H1 (cell line): ENCODE measurements at regions not wholly inside any gene's neighbourhood (a gene's known extent, or its start where the extent isn't known, plus 50 kb on each side); places are given as distances from the start of the nearest gene placed in this dataset.

Experiments
- CTCF ChIA-PET: fragments of 300-600 bp; sonication (Branson Sonifier 250); formaldehyde crosslinking; loops from one replicate; lab custom pipeline; 2021; ENCODE audit not compliant: partially characterized antibody; lab: Charles Lee
- POLR2A ChIA-PET: fragments of 300-600 bp; sonication (Branson Sonifier 250); formaldehyde crosslinking; loops from one replicate; lab custom pipeline; 2021; ENCODE audit warnings: inconsistent platforms; ENCODE audit not compliant: partially characterized antibody; lab: Charles Lee
- DNase-seq, 2 experiments: peaks; one replicate each; pipeline versions ENCODE4 v3.0.0 to v3.0.0-alpha.2; 2010 to 2022; ENCODE audit warnings: low spot score in 2 of 2, low read depth in 1 of 2, mixed read lengths in 1 of 2
- FAIRE-seq: peaks from 2 replicates; lab custom pipeline; 2011; peaks lifted over from hg19 to GRCh38; lab: Jason Lieb, UNC
- H2AFZ ChIP-seq: 2 replicates; pipeline ENCODE4 v1.8.1; 2012; ENCODE audit warnings: low read length, inconsistent platforms
- H2AK5ac ChIP-seq: 2 replicates; pipeline ENCODE4 v1.6.1; 2013; ENCODE audit warnings: low read depth, low read length
- H2BK120ac ChIP-seq: replicated peaks from 2 replicates; pipeline ENCODE3; 2013; ENCODE audit warnings: low read depth, low read length, inconsistent platforms
- H2BK12ac ChIP-seq: 2 replicates; pipeline ENCODE4 v1.6.1; 2013; ENCODE audit warnings: low read depth, low read length
- H2BK15ac ChIP-seq: 2 replicates; pipeline ENCODE4 v1.6.1; 2013; ENCODE audit warnings: low read length
- H2BK20ac ChIP-seq: 2 replicates; pipeline ENCODE4 v1.6.1; 2013; ENCODE audit warnings: low read length
- H2BK5ac ChIP-seq: 2 replicates; pipeline ENCODE4 v1.6.1; 2013; ENCODE audit warnings: low read depth, low read length
- H3K14ac ChIP-seq: 2 replicates; pipeline ENCODE4 v1.6.1; 2013; ENCODE audit warnings: inconsistent platforms; ENCODE audit not compliant: insufficient read length
- H3K18ac ChIP-seq: 2 replicates; pipeline ENCODE4 v1.6.1; 2013; ENCODE audit warnings: low read length; ENCODE audit errors: extremely low read depth
- H3K23ac ChIP-seq: 2 replicates; pipeline ENCODE4 v1.6.1; 2013; ENCODE audit warnings: inconsistent platforms; ENCODE audit not compliant: insufficient read length
- H3K23me2 ChIP-seq: 2 replicates; pipeline ENCODE4 v1.6.1; 2013; ENCODE audit warnings: low read depth, low read length
- H3K27ac ChIP-seq: 2 replicates; pipeline ENCODE4 v1.6.1; 2011; ENCODE audit warnings: low read depth, low read length, inconsistent platforms
- H3K27me3 ChIP-seq, 4 experiments: replicated peaks in 1 of 4; 1 replicate in 1 of 4; 2 replicates in 3 of 4; pipeline versions ENCODE4 v1.6.1 to v1.8.1; 2011 to 2013; ENCODE audit warnings: low read length in 3 of 4, mild to moderate bottlenecking in 3 of 4, inconsistent platforms in 2 of 4, mixed read lengths in 2 of 4, moderate library complexity in 1 of 4; ENCODE audit not compliant: control insufficient read depth in 3 of 4, insufficient read depth in 3 of 4; ENCODE audit errors: extremely low read depth in 1 of 4
- H3K36me3 ChIP-seq, 4 experiments: 2 replicates each; pipeline versions ENCODE4 v1.6.1 to v1.8.1; 2011 to 2013; ENCODE audit warnings: mild to moderate bottlenecking in 4 of 4, low read length in 3 of 4, moderate library complexity in 2 of 4, control low read depth in 1 of 4, inconsistent platforms in 1 of 4; ENCODE audit not compliant: insufficient read depth in 4 of 4, control insufficient read depth in 2 of 4
- H3K4ac ChIP-seq: replicated peaks from 2 replicates; pipeline ENCODE3; 2013; ENCODE audit warnings: low read length, low read depth, mixed read lengths, inconsistent platforms; ENCODE audit not compliant: insufficient read length
- H3K4me1 ChIP-seq, 4 experiments: replicated peaks in 1 of 4; 1 replicate in 1 of 4; 2 replicates in 3 of 4; pipeline versions ENCODE4 v1.6.1 to v1.8.1; 2011 to 2013; ENCODE audit warnings: low read length in 3 of 4, inconsistent platforms in 2 of 4, mixed read lengths in 1 of 4; ENCODE audit not compliant: insufficient read depth in 4 of 4, control insufficient read depth in 3 of 4
- H3K4me2 ChIP-seq, 2 experiments: 2 replicates each; pipeline versions ENCODE4 v1.6.1 to v1.8.1; 2011 to 2013; ENCODE audit warnings: low read depth in 2 of 2, low read length in 2 of 2, control low read depth in 1 of 2, inconsistent platforms in 1 of 2, mild to moderate bottlenecking in 1 of 2; ENCODE audit not compliant: insufficient read depth in 1 of 2
- H3K4me3 ChIP-seq, 4 experiments: fragments of 200-600, 300-600 bp in 1 of 4; sonication (generic), shearing (Covaris generic), sonication (Bioruptor Twin) in 1 of 4; 2 replicates each; pipeline versions ENCODE4 v1.5.1 to v1.8.1; 2011 to 2016; ENCODE audit warnings: low read length in 4 of 4, low read depth in 3 of 4, control low read depth in 2 of 4, inconsistent platforms in 2 of 4, mild to moderate bottlenecking in 2 of 4, mixed read lengths in 1 of 4, moderate library complexity in 1 of 4; ENCODE audit not compliant: insufficient read depth in 2 of 4; ENCODE audit errors: extremely low read depth in 1 of 4
- H3K56ac ChIP-seq: replicated peaks from 2 replicates; pipeline ENCODE3; 2013; ENCODE audit warnings: low read depth, mild to moderate bottlenecking, mixed read lengths, low read length, inconsistent platforms; ENCODE audit not compliant: insufficient read length
- H3K79me1 ChIP-seq: 2 replicates; pipeline ENCODE4 v1.6.1; 2013; ENCODE audit warnings: low read depth, low read length, control low read depth
- H3K79me2 ChIP-seq, 2 experiments: 2 replicates each; pipeline versions ENCODE4 v1.6.1 to v1.8.1; 2012 to 2013; ENCODE audit warnings: low read length in 2 of 2, mild to moderate bottlenecking in 2 of 2, inconsistent platforms in 1 of 2; ENCODE audit not compliant: insufficient read depth in 2 of 2, control insufficient read depth in 1 of 2
- H3K9ac ChIP-seq, 4 experiments: replicated peaks in 1 of 4; 1 replicate in 1 of 4; 2 replicates in 3 of 4; pipeline versions ENCODE4 v1.6.1 to v1.8.1; 2011 to 2013; ENCODE audit warnings: low read depth in 3 of 4, low read length in 3 of 4, control low read depth in 2 of 4, mild to moderate bottlenecking in 2 of 4, moderate library complexity in 2 of 4, inconsistent platforms in 1 of 4; ENCODE audit errors: extremely low read depth in 1 of 4
- H3K9me3 ChIP-seq, 2 experiments: 2 replicates each; pipeline versions ENCODE4 v1.6.1 to v1.8.1; 2012 to 2013; ENCODE audit warnings: mild to moderate bottlenecking in 2 of 2, moderate library complexity in 2 of 2, control low read depth in 1 of 2, inconsistent platforms in 1 of 2, low read depth in 1 of 2, low read length in 1 of 2, mixed read lengths in 1 of 2; ENCODE audit not compliant: insufficient read depth in 2 of 2
- H4K20me1 ChIP-seq, 2 experiments: replicated peaks in 1 of 2; 2 replicates each; pipeline versions ENCODE3 to v1.8.1; 2011 to 2013; ENCODE audit warnings: inconsistent platforms in 2 of 2, low read length in 2 of 2, mild to moderate bottlenecking in 1 of 2; ENCODE audit not compliant: insufficient read depth in 2 of 2, control insufficient read depth in 1 of 2
- H4K5ac ChIP-seq: 2 replicates; pipeline ENCODE4 v1.6.1; 2013; ENCODE audit warnings: low read length, low read depth, mixed read lengths, inconsistent platforms; ENCODE audit not compliant: insufficient read length
- H4K8ac ChIP-seq: 2 replicates; pipeline ENCODE4 v1.8.0; 2013; ENCODE audit warnings: mild to moderate bottlenecking, moderate library complexity, low read length, inconsistent platforms; ENCODE audit not compliant: insufficient read depth; ENCODE audit errors: extremely low read depth
- H4K91ac ChIP-seq: replicated peaks from 2 replicates; pipeline ENCODE3; 2013; ENCODE audit warnings: low read length, mixed read lengths, inconsistent platforms; ENCODE audit not compliant: insufficient read length
- BCL11A ChIP-seq, 2 experiments: IDR thresholded peaks; one replicate each; pipeline ENCODE4 v1.6.1; 2011; ENCODE audit warnings: low read depth in 2 of 2, low read length in 2 of 2, mild to moderate bottlenecking in 2 of 2
- BRCA1 ChIP-seq: IDR thresholded peaks from 2 replicates; pipeline ENCODE4 v1.6.1; 2012; ENCODE audit warnings: low read depth, low read length, improper control_type of control experiment
- TCF12 ChIP-seq: IDR thresholded peaks from 2 replicates; pipeline ENCODE4 v1.6.1; 2011; ENCODE audit warnings: low read depth, mild to moderate bottlenecking, low read length
- WGBS, 2 experiments: shearing (Covaris generic) in 1 of 2; methylation state at CpG; one replicate each; pipeline versions ENCODE4 v1.1.6 to v1.1.7; 2013 to 2015; ENCODE audit warnings: low lambda C conversion rate in 2 of 2, mixed read lengths in 2 of 2, inconsistent platforms in 1 of 2, low coverage in 1 of 2, missing lambda C conversion rate in 1 of 2; ENCODE audit not compliant: insufficient replicate concordance in 2 of 2, insufficient coverage in 1 of 2, insufficient read length in 1 of 2; ENCODE audit errors: extremely low coverage in 1 of 2, missing lambda C conversion rate in 1 of 2; 5-methylcytosine and 5-hydroxymethylcytosine counted together

- no peak overlapping the region for H4K91ac ChIP-seq
- no peak overlapping the region for H3K23ac ChIP-seq
- H4K8ac ChIP-seq, result no peak overlapping the region
- no peaks in the 10 kb centered on the region for H3K23me2 ChIP-seq
- no peaks in the 10 kb centered on the region for H3K36me3 ChIP-seq
- no peak overlapping the region for H2AK5ac ChIP-seq
- H3K4me2 ChIP-seq, result no peak overlapping the region
- no peak overlapping the region for H4K5ac ChIP-seq
- no peak overlapping the region for H2BK20ac ChIP-seq
- no peak overlapping the region for H3K27ac ChIP-seq
- no peak overlapping the region for H2BK12ac ChIP-seq
- no peaks in the 10 kb centered on the region for H3K9me3 ChIP-seq
- H2BK5ac ChIP-seq, result no peak overlapping the region
- H3K56ac ChIP-seq, result no peak overlapping the region
- H3K79me1 ChIP-seq, result no peaks in the 10 kb centered on the region
- no peak overlapping the region for H2BK15ac ChIP-seq
- CTCF ChIA-PET, result interaction anchor here (1.0 kb wide), 2 partner anchors 374 to 425 kb away, joined by 3 read pairs; no protein-coding TSS in a partner anchor
- H2AFZ ChIP-seq, result no peak overlapping the region
- no peaks in the 10 kb centered on the region; a peak in 1 of 7 replicates for H3K27me3 ChIP-seq
- no peak overlapping the region for H2BK120ac ChIP-seq
- DNase-seq (no peak), FAIRE-seq (no peak)
- H3K79me2 ChIP-seq, result no peaks in the 10 kb centered on the region
- H3K4me1 ChIP-seq, result no peaks in the 10 kb centered on the region; a peak in 1 of 7 replicates
- H3K9ac ChIP-seq, result no peak overlapping the region
- H3K14ac ChIP-seq, result no peak overlapping the region
- POLR2A ChIA-PET, result no interaction called here
- H3K4me3 ChIP-seq, result no peak overlapping the region
- H4K20me1 ChIP-seq, result no peaks in the 10 kb centered on the region
- 85% methylated on average over 3 of the region's 3 CpGs; no CpG with 5 or more reads in 1 of the 2 experiments for WGBS, 2 experiments
- H3K4ac ChIP-seq, result no peak overlapping the region
- H3K18ac ChIP-seq, result no peak overlapping the region
- no peak for TF ChIP-seq BCL11A (IDR thresholded peaks at IDR 0.05; ENCODE audit: low read depth in 2 of 2, low read length in 2 of 2)
- no peak for TF ChIP-seq TCF12
- TF ChIP-seq BRCA1, result no peak
Measured at GRCh38 chr21:38133240-38133639, 123.6 kb upstream of the KCNJ15 start.
